NCI-H526 treated with DMSO at 0.1 percent for 48 hours (cell line): ENCODE measurements at regions not wholly inside any gene's neighbourhood (a gene's known extent, or its start where the extent isn't known, plus 50 kb on each side); places are given as distances from the start of the nearest gene placed in this dataset.

Source experiments
- DNase-seq: peaks from one replicate; lab custom pipeline; 2025; lab: John Stamatoyannopoulos, UW

GRCh38 chr10:130799532-130799931, 512.0 kb downstream of the TCERG1L start:
- DNase-seq: no peak

DNA sequence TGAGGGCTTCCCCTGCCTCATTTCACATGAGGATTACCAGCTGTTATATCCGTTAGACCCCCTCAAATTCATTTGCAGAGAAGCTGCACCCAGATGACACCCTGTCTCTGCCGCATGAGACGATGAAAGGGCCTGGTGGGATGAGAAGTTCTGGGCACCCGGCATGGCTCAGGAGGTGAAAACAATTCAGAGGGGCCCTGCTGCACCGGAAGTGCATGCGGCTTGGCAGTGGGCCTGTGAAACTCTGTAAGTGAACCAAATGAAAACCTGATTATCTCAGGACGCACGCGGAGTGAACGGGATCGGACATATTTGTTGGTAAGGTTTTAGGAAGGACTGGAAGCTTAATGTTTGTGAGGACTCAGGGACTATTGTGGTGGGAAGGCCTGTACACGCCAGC, 511.2 kb downstream of the TCERG1L start:
- DNase-seq: no peak

DNA sequence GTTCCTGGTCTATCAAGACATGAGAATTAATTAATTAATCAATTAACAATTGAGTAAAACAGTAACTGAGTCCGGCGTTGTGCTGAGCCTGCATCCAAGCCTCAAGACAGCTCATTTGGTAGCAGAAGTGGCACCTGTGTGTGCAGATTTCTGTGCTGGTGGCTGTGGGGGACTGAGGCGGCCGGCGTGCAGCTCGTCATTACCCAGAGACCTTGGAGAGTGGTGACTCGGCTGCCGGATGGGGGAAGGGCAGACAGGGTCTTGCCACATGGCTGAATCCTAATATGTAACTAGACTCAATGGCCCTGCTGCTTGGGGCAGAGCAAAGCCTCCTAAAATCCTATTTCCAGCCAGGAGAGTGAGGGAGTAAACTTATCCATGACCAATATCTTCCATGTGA, 510.2 kb downstream of the TCERG1L start:
- no peak for DNase-seq

DNA sequence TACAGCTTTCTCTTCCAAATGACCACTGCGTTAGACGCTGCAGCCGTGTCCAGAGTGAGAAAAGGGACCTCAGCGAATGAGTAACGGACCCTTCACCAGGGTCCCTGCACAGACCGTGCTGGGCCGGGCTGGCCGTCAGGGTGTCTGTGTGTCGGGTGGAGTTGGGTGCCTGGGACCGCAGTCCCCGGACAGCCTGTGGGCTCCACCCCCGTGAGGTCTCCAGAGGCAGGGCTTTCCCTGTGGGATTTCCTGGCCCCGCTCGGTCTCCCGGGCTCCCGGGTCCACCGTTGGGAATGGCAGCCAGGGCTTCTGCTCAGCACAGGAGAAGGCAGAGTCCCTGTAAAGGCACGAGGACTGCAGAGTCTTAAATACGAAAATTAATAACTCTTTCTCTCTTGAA, 509.7 kb downstream of the TCERG1L start:
- DNase-seq: no peak

DNA sequence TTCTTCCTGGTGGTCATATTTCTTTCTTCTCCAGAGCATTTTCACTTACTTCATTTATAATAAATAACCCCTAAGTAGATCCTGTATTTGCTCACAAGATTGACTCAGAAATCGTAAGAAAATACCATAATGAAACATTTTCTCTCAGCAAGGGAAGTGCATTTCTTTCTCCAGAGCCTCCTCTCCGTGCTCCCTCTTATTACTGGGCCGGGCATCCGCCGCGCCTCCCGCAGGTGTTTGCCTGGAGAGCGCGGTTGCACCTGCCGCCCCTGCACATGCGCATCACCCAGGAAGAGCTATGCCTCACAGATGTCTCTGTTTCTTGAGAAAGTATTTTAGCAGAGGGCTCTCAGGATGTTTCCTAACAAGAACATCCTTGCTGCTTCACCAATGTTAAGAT, 509.2 kb downstream of the TCERG1L start:
- DNase-seq: no peak

DNA sequence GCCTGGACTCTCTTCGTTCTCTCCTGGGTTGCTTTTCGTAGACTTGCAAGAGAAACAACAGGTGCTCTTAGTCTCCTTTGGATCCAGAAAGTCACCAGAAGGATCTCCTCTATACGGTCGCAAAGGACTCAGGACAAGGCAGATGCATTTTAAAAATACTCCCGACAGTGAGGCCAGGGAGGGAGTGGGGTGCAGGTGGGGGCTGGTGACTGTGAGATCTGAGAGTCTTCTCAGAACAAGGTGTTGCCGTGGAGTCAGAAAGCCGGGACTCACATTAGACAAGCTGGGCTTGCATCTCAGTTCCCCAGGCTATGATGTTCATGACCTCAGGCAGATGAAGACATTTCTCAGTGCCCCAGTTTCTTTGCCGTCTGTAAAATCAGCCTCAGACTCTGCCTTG, 507.2 kb downstream of the TCERG1L start:
- no peak for DNase-seq

- DNase-seq: no peak
Measured at GRCh38 chr10:130804778-130805634, 506.5 kb downstream of the TCERG1L start.

GRCh38 chr10:130805635-130806030, 505.9 kb downstream of the TCERG1L start:
- no peak for DNase-seq

DNA sequence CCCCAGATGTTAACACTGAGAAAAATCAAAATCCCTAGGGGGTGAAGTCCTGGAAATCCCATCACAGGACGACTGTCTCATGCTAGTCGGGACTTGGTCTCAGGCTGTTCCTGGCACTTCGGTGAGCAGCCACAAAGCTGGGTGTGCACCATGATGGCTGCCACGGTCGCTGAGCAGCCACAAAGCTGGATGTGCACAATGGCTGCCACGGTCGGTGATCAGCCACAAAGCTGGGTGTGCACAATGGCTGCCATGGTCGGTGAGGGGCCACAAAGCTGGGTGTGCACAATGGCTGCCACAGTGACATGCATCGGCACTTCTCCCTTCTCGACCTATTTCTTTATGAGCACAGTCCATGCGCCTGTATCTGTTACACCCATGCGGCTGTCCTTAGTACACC, 505.1 kb downstream of the TCERG1L start:
- DNase-seq: no peak

GRCh38 chr10:130807096-130807495, 504.4 kb downstream of the TCERG1L start:
- DNase-seq: no peak

GRCh38 chr10:130807721-130808120, 503.8 kb downstream of the TCERG1L start:
- no peak for DNase-seq

GRCh38 chr10:130808243-130808642, 503.3 kb downstream of the TCERG1L start:
- no peak for DNase-seq

DNA sequence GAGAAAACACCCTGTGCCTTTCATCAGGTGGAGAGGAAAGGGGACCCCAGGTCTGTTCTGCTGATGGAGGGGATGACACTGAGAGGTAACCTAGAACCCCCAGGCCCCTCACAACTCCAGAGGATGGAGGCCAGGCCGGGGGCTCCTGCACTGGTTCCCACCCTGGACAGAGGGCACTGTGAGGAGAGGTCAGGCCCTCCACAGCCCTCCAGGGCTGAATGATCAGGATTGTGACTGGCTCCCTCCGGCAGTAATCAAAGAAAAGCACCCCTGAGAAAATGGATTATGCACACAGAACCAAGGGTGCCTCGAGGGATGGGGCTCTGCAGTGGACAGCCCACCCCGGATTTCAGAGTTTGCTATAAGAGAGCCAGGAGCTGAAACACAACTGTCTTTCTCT, 502.8 kb downstream of the TCERG1L start:
- DNase-seq: no peak

GRCh38 chr10:130809181-130809580, 502.3 kb downstream of the TCERG1L start:
- no peak for DNase-seq

GRCh38 chr10:130809761-130810515, 501.6 kb downstream of the TCERG1L start:
- no peak for DNase-seq

DNA sequence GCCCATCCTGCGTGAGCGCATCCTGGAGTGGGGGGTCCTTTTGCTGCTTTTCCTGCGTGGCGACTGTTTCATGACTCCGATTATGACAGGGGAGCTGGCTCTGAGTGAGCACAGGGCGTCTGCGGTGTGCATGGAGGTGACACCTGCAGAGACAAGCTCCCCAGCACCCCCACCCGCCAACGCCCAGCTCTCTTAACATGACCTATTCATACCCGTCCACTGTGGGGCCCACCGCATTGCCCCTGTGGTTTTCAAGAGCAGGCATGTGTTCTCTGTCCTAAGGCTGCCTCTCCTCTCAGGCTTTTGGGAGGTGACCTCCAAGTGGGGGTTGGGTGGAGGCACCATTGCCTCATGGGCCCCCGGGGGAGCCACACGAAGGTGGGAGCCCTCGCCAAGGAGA, 500.7 kb downstream of the TCERG1L start:
- DNase-seq: no peak

GRCh38 chr10:130812381-130813148, 499.0 kb downstream of the TCERG1L start:
- DNase-seq: no peak

GRCh38 chr10:130814610-130815009, 496.9 kb downstream of the TCERG1L start:
- DNase-seq: no peak

GRCh38 chr10:130816116-130816901, 495.2 kb downstream of the TCERG1L start:
- DNase-seq: no peak

- DNase-seq: no peak
Measured at GRCh38 chr10:130817046-130817624, 494.4 kb downstream of the TCERG1L start.

DNA sequence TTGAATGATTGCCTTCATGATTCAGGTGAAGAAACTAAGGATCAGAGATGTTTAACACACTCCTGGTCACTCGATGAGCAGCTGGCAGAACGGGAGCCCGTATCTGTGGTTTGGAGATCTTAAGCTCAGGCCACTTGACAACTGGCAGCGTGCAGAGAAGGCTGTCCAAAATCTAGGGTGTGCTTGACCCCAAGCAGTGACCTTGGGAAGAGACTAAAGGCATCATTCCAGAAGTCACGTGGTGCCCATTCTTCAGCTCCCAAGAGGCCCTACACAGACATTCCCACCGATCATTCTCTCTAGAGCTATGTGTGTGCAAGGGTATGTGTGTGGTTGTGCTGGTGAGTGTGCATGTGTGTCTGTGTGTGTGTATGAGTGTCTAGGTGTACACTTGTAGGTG, 493.8 kb downstream of the TCERG1L start:
- DNase-seq: no peak
